Gastrocnemius medialis (tissue), 4 donors: ENCODE measurements at regions not wholly inside any gene's neighbourhood (a gene's known extent, or its start where the extent isn't known, plus 50 kb on each side); places are given as distances from the start of the nearest gene placed in this dataset.

Source experiments
- CTCF ChIP-seq, 5 experiments: fragments of 450-650 bp in 3 of 5; fragments of 200-600 bp in 2 of 5; sonication (generic) in 2 of 5; IDR thresholded peaks in 4 of 5; conservative IDR thresholded peaks in 1 of 5; 1 replicate in 4 of 5; 2 replicates in 1 of 5; pipeline ENCODE4 v1.5.1; 2016 to 2019; ENCODE audit warnings: antibody characterized with exemption in 5 of 5, mild to moderate bottlenecking in 3 of 5, moderate library complexity in 3 of 5
- POLR2A ChIP-seq, 2 donors: fragments of 450-650 bp; IDR thresholded peaks; one replicate each; pipeline ENCODE4 v1.6.1; 2017; ENCODE audit warnings: antibody characterized with exemption in 2 of 2, mild to moderate bottlenecking in 2 of 2, moderate library complexity in 2 of 2

- TF ChIP-seq CTCF (IDR thresholded peaks at IDR 0.05 in 4 of 5, conservative IDR thresholded peaks at IDR 0.05 in 1 of 5): no peak
- TF ChIP-seq POLR2A (IDR thresholded peaks at IDR 0.05): no peak
Observed at GRCh38 chr10:9023206-9023605, 968.7 kb downstream of the GATA3 start.
